HPDE6-E6E7 (cell line): ENCODE measurements at regions not wholly inside any gene's neighbourhood (a gene's known extent, or its start where the extent isn't known, plus 50 kb on each side); places are given as distances from the start of the nearest gene placed in this dataset.

Source experiments
- DNase-seq: peaks from one replicate; pipeline ENCODE4 v3.0.0; 2011; ENCODE audit warnings: missing footprints; ENCODE audit errors: extremely low spot score

DNA sequence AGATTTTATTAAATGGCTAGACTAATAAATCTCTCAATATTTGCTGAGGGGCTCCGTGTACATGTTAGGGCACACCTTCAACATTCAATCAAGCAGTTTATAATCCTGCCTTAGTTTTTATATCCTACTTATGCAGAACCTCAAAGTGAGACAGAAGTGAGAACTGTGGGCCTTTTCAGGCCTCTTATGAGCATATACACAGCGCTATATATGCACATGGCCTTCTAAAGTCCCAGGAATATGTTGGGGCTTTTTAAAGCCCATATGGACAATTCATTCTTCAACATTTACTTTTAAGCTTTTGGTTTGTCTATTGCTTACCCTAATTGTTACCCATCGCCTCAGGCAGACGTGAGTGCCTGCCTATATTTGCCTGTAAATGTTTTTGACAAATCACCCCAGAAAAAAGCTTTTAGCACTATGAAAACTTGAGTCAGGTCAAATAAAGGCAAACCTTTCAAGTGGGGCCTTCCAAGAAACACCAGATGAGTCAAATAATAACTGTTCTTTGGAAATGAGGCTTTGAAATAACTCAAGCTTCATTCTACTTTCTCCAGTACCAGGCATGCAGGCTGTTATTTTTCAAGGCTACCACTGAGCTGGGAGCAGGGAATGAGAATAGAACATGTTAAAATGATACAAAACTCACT lies 58.2 kb downstream of the ESM1 start:
- DNase-seq: no peak

GRCh38 chr5:54924487-54924886 lies 60.9 kb downstream of the ESM1 start:
- DNase-seq: no peak

GRCh38 chr5:54917323-54917722 lies 68.1 kb downstream of the ESM1 start:
- no peak for DNase-seq

GRCh38 chr5:54915466-54916027 lies 69.8 kb downstream of the ESM1 start:
- no peak for DNase-seq

DNA sequence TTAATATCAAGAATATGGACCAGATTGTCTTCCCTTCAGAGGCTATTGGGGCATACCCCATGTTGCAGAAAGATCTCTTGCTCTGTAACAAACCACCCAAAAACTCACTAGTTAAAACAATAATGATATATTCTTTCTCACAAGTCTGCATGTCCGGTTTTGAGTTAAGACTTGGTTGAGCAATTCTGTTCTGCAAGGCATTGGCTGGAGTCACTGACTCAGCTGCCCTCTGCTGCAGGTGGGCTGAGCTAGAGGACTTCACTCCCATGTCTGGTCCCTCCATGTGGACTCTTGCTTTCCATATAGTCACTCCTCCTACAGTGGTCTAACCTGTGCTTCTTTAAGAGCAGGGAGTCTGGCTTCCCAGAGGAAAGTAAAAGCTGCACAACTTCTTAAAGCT lies 73.4 kb downstream of the ESM1 start:
- no peak for DNase-seq

DNA sequence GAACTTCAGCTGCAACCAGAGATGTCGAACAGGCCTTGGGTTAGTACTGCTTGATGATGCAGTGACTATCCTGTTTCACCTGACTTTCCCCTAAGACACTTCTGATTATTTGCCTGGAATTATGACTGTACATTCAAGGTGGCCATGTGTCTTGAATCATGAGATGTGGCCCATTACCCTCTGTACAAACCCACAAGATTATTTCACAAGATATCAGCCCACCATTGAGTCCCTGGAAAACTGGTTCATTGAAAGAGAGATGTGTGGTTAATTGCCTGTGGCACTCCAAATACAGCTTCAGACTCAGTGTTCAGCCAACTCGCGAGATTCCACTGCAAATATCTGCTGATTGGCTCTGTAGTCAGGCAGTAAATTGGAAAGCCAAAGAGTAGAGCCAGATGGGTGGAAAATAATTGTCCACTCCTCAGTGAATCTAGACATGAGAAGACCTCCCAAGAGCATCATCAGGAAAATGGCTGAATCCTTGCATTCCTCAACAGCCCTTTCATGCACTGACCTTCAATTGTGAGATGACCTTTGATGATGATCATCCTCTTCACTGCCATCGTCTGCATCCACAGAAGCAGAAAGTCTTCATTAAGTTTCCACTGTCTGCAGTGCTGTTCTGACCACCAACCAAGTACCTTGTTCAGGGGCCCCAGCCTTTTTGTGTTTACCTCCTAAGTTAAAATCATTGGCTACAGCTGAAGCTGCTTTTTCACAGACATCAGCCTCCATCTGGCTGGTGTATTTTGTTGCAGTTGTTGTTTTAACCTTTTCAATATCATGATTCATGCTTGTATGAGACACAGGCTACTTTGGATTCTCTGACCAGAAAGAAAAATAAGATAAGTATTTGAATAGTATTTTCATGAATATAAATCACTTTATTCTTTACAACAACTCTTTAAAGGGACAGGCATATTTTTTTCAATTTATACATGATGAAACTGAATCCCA lies 75.2 kb downstream of the ESM1 start:
- DNase-seq: no peak

DNA sequence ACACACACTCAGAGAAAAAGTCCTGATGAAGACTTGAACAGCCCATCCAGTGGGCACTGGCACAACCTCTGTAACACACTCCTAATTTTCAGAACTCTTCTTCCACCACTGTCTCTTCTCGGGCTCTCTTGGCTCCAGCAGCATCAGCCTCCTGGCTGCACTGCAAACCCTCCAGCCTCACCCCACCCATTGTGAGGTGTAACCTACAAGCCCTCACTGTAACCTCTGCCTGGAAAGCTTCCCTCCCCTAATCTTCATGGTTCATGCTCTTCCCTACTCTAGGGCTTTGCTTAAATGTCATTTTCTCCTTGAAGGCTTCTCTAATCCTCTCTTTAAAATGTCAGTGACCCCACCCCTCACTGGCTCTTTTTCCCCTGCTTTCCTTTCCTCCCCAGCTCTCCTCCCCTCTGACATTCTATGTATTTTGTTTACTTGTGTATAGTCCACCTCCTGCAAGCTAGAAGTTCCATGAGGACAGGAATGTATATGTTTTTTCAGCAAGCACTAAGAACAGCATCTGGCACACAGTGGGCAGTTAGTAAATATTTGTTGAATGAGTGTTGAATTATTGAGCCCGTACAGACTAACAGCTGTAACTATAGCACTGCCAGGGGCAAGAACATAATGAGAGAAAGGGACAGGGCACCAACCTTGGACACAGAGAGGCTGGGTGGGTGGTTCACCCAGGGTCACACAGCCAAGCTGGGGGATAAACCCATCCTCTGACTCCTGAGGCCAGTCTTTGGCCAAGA lies 76.4 kb downstream of the ESM1 start:
- DNase-seq: no peak

- DNase-seq: peak; percentile 34
Observed at GRCh38 chr5:54905942-54906537, 79.4 kb downstream of the ESM1 start.

- no peak for DNase-seq
Observed at GRCh38 chr5:54905246-54905795, 80.1 kb downstream of the ESM1 start.

GRCh38 chr5:54904425-54904824 lies 81.0 kb downstream of the ESM1 start:
- DNase-seq: peak; percentile 45

GRCh38 chr5:54902791-54903473 lies 82.5 kb downstream of the ESM1 start:
- DNase-seq: no peak

- no peak for DNase-seq
Observed at GRCh38 chr5:54900984-54901725, 84.2 kb downstream of the ESM1 start.

- DNase-seq: no peak
Observed at GRCh38 chr5:54897001-54897400, 88.4 kb downstream of the ESM1 start.

DNA sequence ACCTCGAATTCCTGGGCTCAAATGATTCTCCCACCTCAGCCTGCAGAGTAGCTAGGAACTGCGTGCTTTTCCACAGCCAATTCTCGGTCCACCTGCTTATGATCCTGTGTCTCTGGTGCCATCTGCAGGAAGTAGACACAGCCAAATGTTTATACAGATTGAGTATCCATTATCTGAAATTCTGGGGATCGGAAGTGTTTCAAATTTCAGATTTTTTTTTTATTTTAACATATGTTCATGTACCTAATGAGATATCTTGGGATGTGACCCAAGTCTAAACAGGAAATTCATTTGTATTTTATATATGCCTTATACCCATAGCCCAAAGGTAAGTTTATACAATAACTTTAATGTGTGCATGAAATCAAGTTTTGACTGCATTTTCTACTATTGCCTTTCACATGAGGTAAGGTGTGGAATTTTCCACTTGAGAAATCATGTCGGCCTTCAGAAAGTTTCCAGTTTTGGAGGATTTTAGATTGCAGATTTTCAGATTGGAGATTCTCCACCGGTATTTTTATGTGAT lies 89.5 kb downstream of the ESM1 start:
- peak; percentile 41 for DNase-seq

DNA sequence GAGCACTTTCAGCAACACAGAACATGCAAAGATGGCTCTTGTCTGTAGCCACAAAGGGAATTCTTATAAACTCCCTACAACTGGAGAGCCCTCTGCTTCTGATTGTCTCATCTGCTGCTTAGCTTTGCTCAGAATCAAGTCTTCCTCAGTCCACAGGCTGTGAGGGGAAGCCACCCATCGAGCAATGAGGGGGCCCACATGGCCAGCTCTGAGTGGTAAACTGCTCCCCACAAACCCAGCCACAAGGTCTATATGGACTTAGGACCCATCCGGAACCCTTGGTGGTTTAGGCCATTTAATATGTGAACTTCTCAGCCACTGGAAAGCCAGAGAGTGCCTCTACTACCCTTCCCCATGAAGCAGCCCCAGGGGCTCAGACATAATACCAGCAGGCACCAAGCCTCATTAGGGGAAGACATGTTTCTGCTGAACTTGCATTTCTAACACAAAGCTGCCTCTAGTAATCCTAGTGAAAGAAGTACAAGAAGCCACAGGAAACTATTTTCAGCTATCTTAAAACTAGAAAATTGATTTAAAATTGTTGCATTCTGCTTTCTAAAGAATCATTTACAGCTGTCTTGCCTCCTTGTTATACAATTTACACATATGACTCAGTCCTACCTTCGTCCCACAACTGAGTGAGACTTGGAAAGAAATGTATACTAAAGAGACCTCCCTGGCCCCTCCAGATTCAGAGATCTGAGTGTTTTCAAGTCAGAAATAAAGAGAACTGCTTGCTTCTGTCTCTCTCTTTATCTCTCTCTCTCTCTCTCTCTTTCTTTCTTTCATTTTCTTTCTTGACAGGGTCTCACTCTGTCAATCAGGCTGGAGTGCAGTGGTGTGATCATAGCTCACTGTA lies 90.2 kb downstream of the ESM1 start:
- DNase-seq: no peak

GRCh38 chr5:54889826-54890225 lies 95.6 kb downstream of the ESM1 start:
- DNase-seq: no peak

- DNase-seq: no peak
Observed at GRCh38 chr5:54887663-54888062, 97.7 kb downstream of the ESM1 start.

DNA sequence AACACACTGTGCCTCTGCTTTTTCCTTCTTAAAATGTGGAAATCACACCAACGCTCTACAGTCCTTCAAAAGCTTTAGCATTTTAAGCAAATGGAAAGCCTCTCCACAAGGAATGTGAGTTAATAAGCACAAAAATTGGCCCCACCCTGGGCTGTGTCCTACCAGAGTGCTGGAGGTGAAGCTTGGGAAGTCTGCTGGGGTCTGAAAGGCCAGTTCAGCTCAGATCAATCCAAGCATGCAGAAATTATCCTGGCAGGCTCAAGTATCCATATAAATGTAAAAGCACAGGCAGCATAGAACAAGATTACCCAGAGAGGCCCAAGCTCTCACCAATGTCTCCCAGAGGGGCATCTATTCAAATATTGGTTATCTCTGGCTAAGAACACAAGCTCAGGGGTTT lies 98.5 kb downstream of the ESM1 start:
- DNase-seq: no peak

DNA sequence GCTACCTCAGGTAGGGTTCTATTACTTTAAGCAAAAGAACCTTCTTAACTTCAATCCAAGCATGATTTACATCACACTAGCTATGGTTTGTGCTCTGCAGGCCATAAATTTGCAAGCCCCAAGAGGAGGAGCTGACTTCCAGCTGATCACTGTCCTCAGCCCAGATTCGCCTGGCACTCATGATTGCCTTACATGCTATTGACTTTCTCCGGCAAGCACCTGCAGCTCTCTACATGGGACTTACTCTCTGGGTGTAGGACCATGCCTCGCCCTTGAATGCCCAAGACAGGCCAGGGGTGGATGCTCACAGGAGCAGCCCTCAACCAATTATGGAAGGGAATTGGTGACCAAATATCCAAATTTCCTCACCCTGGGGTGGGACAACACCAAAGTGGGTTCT lies 99.8 kb downstream of the ESM1 start:
- DNase-seq: no peak
